Sigmoid colon (tissue), 6 donors: ENCODE measurements at regions not wholly inside any gene's neighbourhood (a gene's known extent, or its start where the extent isn't known, plus 50 kb on each side); places are given as distances from the start of the nearest gene placed in this dataset.
A peak's percentile ranks its signal among the peaks of the same experiment; 100 is the strongest.

Experiments used
- DNase-seq: peaks from one replicate; pipeline ENCODE4 v3.0.0-alpha.2; 2019
- H3K27ac ChIP-seq, 4 donors: fragments of 200-600 bp; sonication (generic); one replicate each; pipeline ENCODE4 v1.5.1; 2016 to 2019; ENCODE audit warnings: mild to moderate bottlenecking in 1 of 4
- H3K27me3 ChIP-seq, 3 donors: fragments of 200-600 bp; sonication (generic); one replicate each; pipeline ENCODE4 v1.5.1; 2019; ENCODE audit warnings: mild to moderate bottlenecking in 1 of 3
- H3K36me3 ChIP-seq, 4 donors: fragments of 200-600 bp; sonication (generic); one replicate each; pipeline ENCODE4 v1.5.1; 2016 to 2019
- H3K4me1 ChIP-seq, 4 donors: fragments of 200-600 bp; sonication (generic); one replicate each; pipeline ENCODE4 v1.5.1; 2017 to 2019
- H3K4me3 ChIP-seq, 4 donors: fragments of 200-600 bp; sonication (generic); one replicate each; pipeline ENCODE4 v1.5.1; 2017 to 2019; ENCODE audit warnings: mild to moderate bottlenecking in 2 of 4, moderate library complexity in 1 of 4
- H3K9me3 ChIP-seq, 4 donors: fragments of 200-600 bp in 3 of 4; sonication (generic) in 3 of 4; one replicate each; pipeline versions ENCODE4 v1.5.1 to v1.6.1; 2013 to 2019
- CTCF ChIP-seq, 4 experiments: fragments of 450-650 bp in 3 of 4; fragments of 200-600 bp in 1 of 4; IDR thresholded peaks; one replicate each; pipeline ENCODE4 v1.5.1; 2016 to 2019; ENCODE audit warnings: antibody characterized with exemption in 4 of 4, mild to moderate bottlenecking in 3 of 4, moderate library complexity in 2 of 4
- EP300 ChIP-seq, 4 donors: sonication (generic); formaldehyde crosslinking; IDR thresholded peaks; one replicate each; pipeline ENCODE4 v1.6.1; 2017; ENCODE audit warnings: antibody characterized with exemption in 4 of 4
- POLR2A ChIP-seq, 2 donors: fragments of 450-650 bp; IDR thresholded peaks; one replicate each; pipeline ENCODE4 v1.6.1; 2016; ENCODE audit warnings: antibody characterized with exemption in 2 of 2, mild to moderate bottlenecking in 2 of 2, moderate library complexity in 2 of 2
- POLR2AphosphoS5 ChIP-seq, 4 donors: sonication (generic); formaldehyde crosslinking; IDR thresholded peaks; one replicate each; pipeline ENCODE4 v1.6.1; 2017; ENCODE audit warnings: antibody characterized with exemption in 4 of 4
- WGBS, 2 donors: extraction: QIAGEN DNeasy Blood & Tissue Kit; methylation state at CpG; one replicate each; pipeline ENCODE4 v1.1.7; 2013; 5-methylcytosine and 5-hydroxymethylcytosine counted together
- intact Hi-C: fragments of 100-400 bp; cut with DNase I; formaldehyde crosslinking; loops from one replicate; pipeline ENCODE4 v1.15.1; 2023
- donor health status: healthy with polysubstance abuse.
- donor health status: healthy.

DNA sequence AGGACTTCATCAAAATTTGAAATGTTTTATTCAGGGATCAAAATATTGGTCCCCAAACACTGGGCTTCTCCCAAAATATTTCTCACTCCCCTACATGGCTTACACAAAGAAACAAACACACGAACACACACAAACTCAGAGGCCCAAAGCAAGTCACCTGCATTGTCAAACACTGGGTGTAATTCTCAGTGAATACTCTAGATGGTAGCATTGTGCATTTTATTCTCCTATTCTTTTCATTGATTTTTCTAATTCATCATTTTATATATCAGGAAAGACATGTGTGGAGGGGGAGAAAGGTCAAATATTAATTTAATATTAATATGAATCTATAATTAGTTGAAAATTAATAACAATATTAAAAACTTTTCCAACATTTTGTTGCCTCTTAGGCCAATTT is 72.3 kb upstream of the TNMD start:
- Histone ChIP-seq H3K9me3 (no peaks in the 10 kb centered on the region), H3K36me3 (no peaks in the 10 kb centered on the region), H3K4me1 (no peaks in the 10 kb centered on the region), H3K4me3 (no peak overlapping the region), H3K27me3 (no peaks in the 10 kb centered on the region), H3K27ac (no peak overlapping the region)
- WGBS, 2 donors: 20 to 39% methylated on average over 1 of the region's 1 CpG
- DNase-seq: no peak
- TF ChIP-seq POLR2A (IDR thresholded peaks at IDR 0.05): no peak
- peak; percentile 23 to 57 (median 33) for TF ChIP-seq CTCF (IDR thresholded peaks at IDR 0.05)
- intact Hi-C loops: loop anchor here (5.0 to 10.0 kb wide), 3 partner anchors 122 to 255 kb away; partner anchors contain the start of gene TSPAN6

- WGBS, 2 donors: 23 to 61% methylated on average over 6 of the region's 6 CpGs
- no peaks in the 10 kb centered on the region for H3K36me3 ChIP-seq
- H3K27ac ChIP-seq: no peak overlapping the region
- H3K4me3 ChIP-seq: no peak overlapping the region
- no peaks in the 10 kb centered on the region for H3K27me3 ChIP-seq
- no peak for TF ChIP-seq CTCF (IDR thresholded peaks at IDR 0.05)
- TF ChIP-seq POLR2A (IDR thresholded peaks at IDR 0.05): no peak
- TF ChIP-seq EP300 (IDR thresholded peaks at IDR 0.05): no peak
- no peak for TF ChIP-seq POLR2AphosphoS5 (IDR thresholded peaks at IDR 0.05)
- DNase-seq: no peak
- intact Hi-C loops: no loop called here
- no peaks in the 10 kb centered on the region for H3K4me1 ChIP-seq
- no peaks in the 10 kb centered on the region for H3K9me3 ChIP-seq
Measured at GRCh38 chrX:100494646-100495370, 84.7 kb upstream of the PCDH19 start.

DNA sequence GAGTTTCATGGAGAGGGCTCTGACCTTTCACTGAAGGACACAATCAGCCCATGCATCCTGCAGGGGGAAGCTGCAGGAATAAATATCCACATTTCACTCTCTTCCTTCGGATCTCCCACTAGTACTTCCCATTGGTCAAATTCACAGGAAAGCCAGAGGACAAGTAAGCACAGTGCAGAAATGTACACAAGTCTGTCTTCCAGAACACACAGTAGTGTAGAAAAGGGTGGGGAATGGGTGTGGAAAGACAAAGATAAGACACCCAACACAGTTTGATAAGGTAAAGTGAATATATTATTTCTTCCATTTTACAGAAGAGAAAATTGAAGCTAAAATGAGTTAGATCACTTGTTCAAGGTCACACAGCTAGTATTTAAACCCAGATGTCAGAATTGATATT is 81.1 kb upstream of the PCDH19 start:
- no peaks in the 10 kb centered on the region for H3K4me1 ChIP-seq
- intact Hi-C loops: no loop called here
- TF ChIP-seq EP300 (IDR thresholded peaks at IDR 0.05): no peak
- no peak for TF ChIP-seq POLR2A (IDR thresholded peaks at IDR 0.05)
- no peak for TF ChIP-seq CTCF (IDR thresholded peaks at IDR 0.05)
- TF ChIP-seq POLR2AphosphoS5 (IDR thresholded peaks at IDR 0.05): no peak

GRCh38 chrX:100487795-100488194 is 77.7 kb upstream of the PCDH19 start:
- TF ChIP-seq POLR2AphosphoS5 (IDR thresholded peaks at IDR 0.05) (no peak), POLR2A (IDR thresholded peaks at IDR 0.05) (no peak), EP300 (IDR thresholded peaks at IDR 0.05) (no peak), CTCF (IDR thresholded peaks at IDR 0.05) (no peak)

More for the DNA sequence above, 81.1 kb upstream of the PCDH19 start:
- Histone ChIP-seq H3K27ac (no peak overlapping the region), H3K9me3 (no peaks in the 10 kb centered on the region), H3K27me3 (no peaks in the 10 kb centered on the region), H3K4me3 (no peak overlapping the region), H3K36me3 (no peaks in the 10 kb centered on the region)
- WGBS, 2 donors: 13 to 64% methylated on average over 1 of the region's 1 CpG
- DNase-seq: no peak

DNA sequence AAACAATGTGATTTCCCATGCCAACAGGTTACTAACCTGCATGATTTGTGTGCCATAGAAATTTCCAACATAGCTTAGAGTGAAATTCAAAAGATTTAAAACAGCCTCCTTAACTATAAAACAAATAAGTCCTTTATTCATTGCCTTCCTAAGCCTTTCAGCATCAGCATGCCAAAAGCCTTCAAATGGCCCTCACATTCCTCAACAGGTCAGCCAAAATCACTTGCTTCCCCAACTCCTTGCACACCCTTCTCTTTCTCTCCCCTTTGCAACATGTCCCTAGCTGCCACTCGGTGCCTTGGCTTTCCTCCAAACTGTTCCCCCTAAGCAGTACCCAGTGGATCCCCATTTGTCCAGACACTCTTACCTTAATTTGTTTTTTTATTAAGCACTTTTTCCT is 74.9 kb upstream of the PCDH19 start:
- no peaks in the 10 kb centered on the region for H3K36me3 ChIP-seq
- no peak overlapping the region for H3K27ac ChIP-seq
- no peaks in the 10 kb centered on the region for H3K27me3 ChIP-seq
- no peak overlapping the region for H3K4me3 ChIP-seq
- intact Hi-C loops: no loop called here
- TF ChIP-seq CTCF (IDR thresholded peaks at IDR 0.05): no peak
- no peak for TF ChIP-seq POLR2AphosphoS5 (IDR thresholded peaks at IDR 0.05)
- TF ChIP-seq POLR2A (IDR thresholded peaks at IDR 0.05): no peak
- TF ChIP-seq EP300 (IDR thresholded peaks at IDR 0.05): no peak
- DNase-seq: no peak
- 88 to 95% methylated on average over 1 of the region's 1 CpG for WGBS, 2 donors
- H3K9me3 ChIP-seq: no peaks in the 10 kb centered on the region
- no peaks in the 10 kb centered on the region for H3K4me1 ChIP-seq

More at GRCh38 chrX:100487795-100488194, 77.7 kb upstream of the PCDH19 start:
- H3K4me3 ChIP-seq: no peak overlapping the region
- WGBS, 2 donors: 74 to 77% methylated on average over 3 of the region's 3 CpGs
- no peaks in the 10 kb centered on the region for H3K4me1 ChIP-seq
- no peak for DNase-seq
- no peaks in the 10 kb centered on the region for H3K9me3 ChIP-seq
- H3K27me3 ChIP-seq: no peaks in the 10 kb centered on the region
- intact Hi-C loops: no loop called here
- H3K27ac ChIP-seq: no peak overlapping the region
- no peaks in the 10 kb centered on the region for H3K36me3 ChIP-seq
